Esophagus squamous epithelium (tissue), 5 donors: ENCODE measurements at regions not wholly inside any gene's neighbourhood (a gene's known extent, or its start where the extent isn't known, plus 50 kb on each side); places are given as distances from the start of the nearest gene placed in this dataset.

Experiments used
- DNase-seq: peaks from one replicate; lab custom pipeline; 2025; lab: John Stamatoyannopoulos, UW
- H3K27ac ChIP-seq, 4 donors: fragments of 200-600 bp; sonication (generic); one replicate each; pipeline ENCODE4 v1.5.1; 2016 to 2019; ENCODE audit warnings: mild to moderate bottlenecking in 1 of 4
- H3K27me3 ChIP-seq, 4 donors: fragments of 200-600 bp; sonication (generic); 1 replicate in 3 of 4; 2 replicates in 1 of 4; pipeline versions ENCODE4 v1.5.1 to v1.6.0; 2017 to 2021; ENCODE audit warnings: antibody characterized with exemption in 1 of 4
- H3K36me3 ChIP-seq, 3 donors: fragments of 200-600 bp; sonication (generic); one replicate each; pipeline ENCODE4 v1.5.1; 2016 to 2019
- H3K4me1 ChIP-seq, 3 donors: fragments of 200-600 bp; sonication (generic); one replicate each; pipeline ENCODE4 v1.5.1; 2017 to 2019
- H3K4me3 ChIP-seq, 4 donors: fragments of 200-600 bp; sonication (generic); 1 replicate in 3 of 4; 2 replicates in 1 of 4; pipeline ENCODE4 v1.5.1; 2016 to 2019; ENCODE audit warnings: mild to moderate bottlenecking in 2 of 4, moderate library complexity in 1 of 4
- H3K9me3 ChIP-seq, 3 donors: fragments of 200-600 bp; sonication (generic); one replicate each; pipeline ENCODE4 v1.5.1; 2016 to 2019
- CTCF ChIP-seq, 6 experiments: fragments of 450-650 bp in 4 of 6; fragments of 200-600 bp in 2 of 6; sonication (generic) in 2 of 6; IDR thresholded peaks; one replicate each; pipeline ENCODE4 v1.5.1; 2016 to 2019; ENCODE audit warnings: antibody characterized with exemption in 6 of 6, mild to moderate bottlenecking in 4 of 6, moderate library complexity in 4 of 6
- POLR2A ChIP-seq, 4 donors: fragments of 450-650 bp; IDR thresholded peaks; one replicate each; pipeline ENCODE4 v1.6.1; 2017; ENCODE audit warnings: antibody characterized with exemption in 4 of 4, mild to moderate bottlenecking in 4 of 4, moderate library complexity in 3 of 4
- WGBS, 2 donors: methylation state at CpG; one replicate each; pipeline ENCODE4 v1.1.5; 2018; 5-methylcytosine and 5-hydroxymethylcytosine counted together
- intact Hi-C: fragments of 100-400 bp; cut with DNase I; formaldehyde crosslinking; loops from one replicate; pipeline ENCODE4 v1.15.0; 2022
- donor health status: DM: yes; HTN: yes; CAD: no.

- no peak for DNase-seq
- TF ChIP-seq POLR2A (IDR thresholded peaks at IDR 0.05) = no peak
- no peak for TF ChIP-seq CTCF (IDR thresholded peaks at IDR 0.05)
- Histone ChIP-seq H3K27ac (peak overlapping the region in 2 of 4 donors; percentile 24 to 59), H3K4me3 (no peak overlapping the region), H3K9me3 (no peaks in the 10 kb centered on the region), H3K36me3 (no peaks in the 10 kb centered on the region), H3K4me1 (peaks cover 0 to 55% (median 0%) of the 10 kb centered on the region in 3 donors), H3K27me3 (no peaks in the 10 kb centered on the region)
- intact Hi-C loops = no loop called here
Measured at GRCh38 chr13:73385848-73386247, 327.0 kb downstream of the KLF5 start.

- no peak for TF ChIP-seq POLR2A (IDR thresholded peaks at IDR 0.05)
- no peak for TF ChIP-seq CTCF (IDR thresholded peaks at IDR 0.05)
- no peaks in the 10 kb centered on the region for H3K27me3 ChIP-seq
- no peak for DNase-seq
- H3K27ac ChIP-seq = peak overlapping the region in 3 of 4 donors; percentile 45 to 88 (median 53)
- intact Hi-C loops = no loop called here
- no peaks in the 10 kb centered on the region for H3K36me3 ChIP-seq
- 59 to 63% methylated on average over 5 of the region's 5 CpGs for whole genome bisulfite sequencing, 2 donors
- no peak overlapping the region for H3K4me3 ChIP-seq
- no peaks in the 10 kb centered on the region for H3K9me3 ChIP-seq
- peaks cover 5 to 49% (median 16%) of the 10 kb centered on the region in 3 donors for H3K4me1 ChIP-seq
Measured at GRCh38 chr13:73372666-73373627, 314.1 kb downstream of the KLF5 start.

GRCh38 chr13:73370066-73370465, 311.3 kb downstream of the KLF5 start:
- no peaks in the 10 kb centered on the region for H3K27me3 ChIP-seq
- H3K4me3 ChIP-seq = no peak overlapping the region
- no peak for DNase-seq
- no peaks in the 10 kb centered on the region for H3K9me3 ChIP-seq
- H3K36me3 ChIP-seq = no peaks in the 10 kb centered on the region
- peak overlapping the region; percentile 14 to 88 (median 86) for H3K27ac ChIP-seq
- 52 to 82% methylated on average over 3 of the region's 3 CpGs for WGBS, 2 donors
- H3K4me1 ChIP-seq = peaks cover 8 to 78% (median 23%) of the 10 kb centered on the region in 3 donors
- TF ChIP-seq CTCF (IDR thresholded peaks at IDR 0.05) = no peak
- no peak for TF ChIP-seq POLR2A (IDR thresholded peaks at IDR 0.05)
- intact Hi-C loops = no loop called here

GRCh38 chr13:73369095-73369494, 310.3 kb downstream of the KLF5 start:
- no peak overlapping the region for H3K4me3 ChIP-seq
- no peaks in the 10 kb centered on the region for H3K27me3 ChIP-seq
- TF ChIP-seq POLR2A (IDR thresholded peaks at IDR 0.05) (no peak), CTCF (IDR thresholded peaks at IDR 0.05) (no peak)
- H3K27ac ChIP-seq = peak overlapping the region in 3 of 4 donors; percentile 84 to 88 (median 88)
- intact Hi-C loops = no loop called here
- no peak for DNase-seq
- no peaks in the 10 kb centered on the region for H3K36me3 ChIP-seq
- no peaks in the 10 kb centered on the region for H3K9me3 ChIP-seq
- WGBS, 2 donors = 39 to 43% methylated on average over 2 of the region's 2 CpGs
- H3K4me1 ChIP-seq = peaks cover 8 to 86% (median 23%) of the 10 kb centered on the region in 3 donors

GRCh38 chr13:73368608-73369007, 309.8 kb downstream of the KLF5 start:
- Histone ChIP-seq H3K27ac (peak overlapping the region; percentile 24 to 88 (median 86)), H3K4me3 (no peak overlapping the region), H3K36me3 (no peaks in the 10 kb centered on the region), H3K27me3 (no peaks in the 10 kb centered on the region), H3K9me3 (no peaks in the 10 kb centered on the region), H3K4me1 (peaks cover 8 to 86% (median 20%) of the 10 kb centered on the region in 3 donors)
- WGBS, 2 donors = 48 to 52% methylated on average over 5 of the region's 5 CpGs
- intact Hi-C loops = no loop called here
- DNase-seq = no peak
- TF ChIP-seq CTCF (IDR thresholded peaks at IDR 0.05) = no peak
- TF ChIP-seq POLR2A (IDR thresholded peaks at IDR 0.05) = peak in 1 of 4 donors; percentile 8
